ENCODE measurements at regions not wholly inside any gene's neighbourhood (a gene's known extent, or its start where the extent isn't known, plus 50 kb on each side); places are given as distances from the start of the nearest gene placed in this dataset.
"Not testable (repeated sequence)": the region's sequence is repeated elsewhere in the genome, so short reads cannot be mapped to it uniquely, and the experiment has no call there.

DNA sequence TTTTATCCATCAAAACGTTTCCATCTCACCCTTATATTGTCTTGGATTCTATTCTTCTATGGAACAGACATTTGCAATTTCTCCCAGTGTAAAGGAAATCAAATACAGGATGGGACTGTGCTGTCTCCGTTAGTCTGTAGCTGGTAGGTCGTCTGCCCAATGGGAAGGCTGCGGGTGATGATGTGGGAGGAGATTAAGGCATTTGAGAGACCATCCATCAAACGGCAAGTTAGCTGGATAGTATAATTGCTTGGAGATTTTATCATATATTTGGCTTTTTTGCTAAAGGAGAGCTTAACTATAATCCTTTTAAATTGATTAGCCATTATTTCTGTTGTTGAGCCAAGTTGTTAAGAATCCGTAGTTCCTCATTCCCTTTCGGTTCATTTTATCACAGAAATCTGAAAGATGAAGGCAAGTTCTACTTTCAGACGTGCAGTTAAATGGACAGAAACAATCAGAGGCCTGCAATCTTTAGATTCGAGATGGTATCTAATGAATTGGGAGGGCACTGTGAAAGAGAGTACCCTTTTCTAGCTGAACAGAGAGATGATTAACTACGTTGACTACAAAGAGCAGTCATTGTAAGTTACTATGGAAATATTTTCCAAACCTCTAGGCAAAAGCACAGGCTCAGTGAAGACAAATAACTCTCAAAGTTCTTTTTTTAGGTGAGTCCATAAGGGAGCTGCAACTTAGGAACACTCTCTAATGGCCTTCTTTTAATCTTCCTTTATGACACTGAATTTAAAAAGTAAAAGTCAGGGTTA lies 253.3 kb upstream of the KIAA1217 start:
- no peak for DNase-seq (ENCODE audit: low spot score)

DNA sequence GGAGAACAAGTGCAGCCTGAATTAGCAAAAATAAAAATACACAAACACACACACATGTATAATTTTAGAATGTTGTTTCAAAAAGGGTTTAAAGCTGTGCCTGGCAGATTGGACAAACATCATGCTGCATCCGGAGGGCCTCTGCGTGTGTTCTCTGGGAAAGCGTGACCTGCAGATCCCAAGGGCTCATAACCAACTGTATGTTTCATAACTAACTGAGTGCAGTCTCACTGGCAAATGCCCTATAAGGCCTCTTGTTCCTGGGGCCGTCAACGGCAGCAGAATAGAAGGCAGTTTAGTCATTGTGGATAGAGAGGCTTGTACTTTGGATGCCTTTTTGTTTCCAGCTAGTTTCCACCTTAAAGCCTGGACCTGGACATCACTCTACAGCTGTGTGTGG lies 243.8 kb upstream of the KIAA1217 start:
- DNase-seq (ENCODE audit: low spot score) = no peak

DNA sequence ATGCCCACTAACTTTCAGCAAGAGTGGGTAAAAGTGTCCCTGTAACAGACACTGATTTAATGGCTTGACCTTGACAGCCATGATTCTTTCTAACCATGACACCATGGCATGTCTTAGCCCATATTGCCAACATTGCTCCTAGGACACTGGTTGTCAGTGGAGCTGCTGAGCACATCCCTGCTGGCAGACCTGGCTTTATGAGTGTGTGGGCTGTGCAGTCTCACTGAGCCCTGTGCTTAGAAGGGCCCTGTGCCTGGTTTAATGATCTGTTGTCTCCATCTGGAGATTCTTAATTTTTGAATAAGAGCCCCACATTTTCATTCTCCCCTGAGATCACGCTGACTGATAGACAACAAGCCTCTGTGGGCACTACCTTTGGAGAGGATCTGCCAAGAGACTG lies 243.1 kb upstream of the KIAA1217 start:
- DNase-seq (ENCODE audit: low spot score) = no peak

DNA sequence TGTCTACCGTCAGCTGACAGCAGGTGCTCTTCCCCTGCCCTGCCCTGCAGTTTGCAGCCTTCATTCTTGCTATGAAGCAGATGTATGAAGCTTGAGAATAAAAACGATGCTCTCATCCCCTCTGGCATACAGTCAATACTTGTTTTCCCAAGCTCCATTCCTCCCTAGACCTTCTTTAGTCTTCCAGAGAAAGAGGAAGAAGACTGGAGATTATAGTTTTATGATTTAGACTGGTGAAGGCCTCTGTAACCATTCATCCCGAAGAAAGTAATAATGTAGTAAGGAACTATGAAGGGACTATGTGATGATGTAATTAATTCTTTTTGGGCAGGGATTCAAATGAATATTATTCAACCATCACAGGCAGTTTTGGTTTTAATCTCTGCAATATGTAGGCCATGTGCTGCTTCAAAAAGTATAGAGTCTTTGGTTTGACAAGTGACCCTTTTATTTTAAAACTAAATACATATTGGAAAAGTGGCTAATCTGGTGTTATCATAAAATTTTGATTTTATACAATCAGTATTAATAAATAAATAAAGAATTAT lies 242.4 kb upstream of the KIAA1217 start:
- DNase-seq (ENCODE audit: low spot score) = no peak

DNA sequence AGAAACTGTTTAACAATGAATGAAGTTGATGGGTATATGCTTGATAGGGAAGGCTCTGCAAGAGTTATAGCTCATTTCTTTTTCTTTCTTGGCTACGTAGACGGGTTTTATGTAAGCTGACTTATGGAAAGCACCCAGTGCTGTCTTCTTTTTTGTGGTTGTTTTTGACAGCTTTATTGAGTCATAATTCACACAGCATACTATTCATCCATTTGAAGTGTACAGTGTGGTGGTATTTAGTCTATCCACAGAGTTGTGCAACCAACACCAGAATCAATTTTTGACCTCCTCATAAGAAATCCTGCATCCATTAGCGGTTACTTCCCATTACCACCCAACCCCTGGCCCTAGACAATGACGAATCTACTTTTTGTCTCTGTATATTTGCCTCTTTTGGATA lies 240.6 kb upstream of the KIAA1217 start:
- DNase-seq (ENCODE audit: low spot score) = no peak

DNA sequence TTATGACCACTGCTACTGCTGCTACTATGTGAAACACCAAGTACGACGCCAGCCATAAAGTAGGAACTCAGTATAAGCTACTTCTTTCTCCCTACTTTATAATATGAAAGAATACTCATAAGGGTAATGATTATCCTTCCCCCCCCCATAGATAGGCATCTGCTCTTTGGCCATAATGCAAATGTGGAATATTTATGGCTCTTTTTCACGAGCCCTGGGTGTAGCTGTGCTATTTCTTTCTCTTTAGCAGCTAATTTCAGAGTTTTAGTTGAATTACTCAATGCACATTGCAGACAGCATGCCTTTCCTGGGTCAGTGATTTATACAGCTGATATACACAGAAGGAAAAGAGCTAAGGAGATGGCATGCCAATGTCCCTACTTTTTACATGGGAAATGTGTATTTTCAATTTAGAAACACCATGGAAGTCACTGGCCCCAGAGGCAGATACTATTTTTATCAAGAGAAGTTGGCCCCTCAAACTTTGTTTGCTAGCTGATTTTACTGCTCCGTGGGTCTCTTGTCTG lies 234.1 kb upstream of the KIAA1217 start:
- DNase-seq (ENCODE audit: low spot score) = no peak

DNA sequence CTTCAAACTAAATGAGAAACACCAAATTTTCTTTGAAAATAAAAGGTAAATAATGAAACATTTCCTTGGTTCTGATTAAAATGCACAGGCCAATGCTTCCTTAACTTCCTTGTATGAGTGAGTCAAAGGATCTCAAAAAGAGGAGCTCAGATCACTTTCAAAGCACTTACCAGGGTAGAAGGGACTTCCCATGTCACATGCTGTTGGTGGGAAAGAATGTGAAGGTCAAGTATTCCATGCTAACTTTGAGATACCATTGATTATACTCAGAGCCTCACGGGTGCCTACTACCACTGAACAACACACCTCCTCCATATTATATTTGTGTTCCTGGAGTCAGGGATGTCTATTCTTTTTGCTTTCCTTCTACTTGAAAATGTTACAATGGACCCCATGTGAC lies 233.5 kb upstream of the KIAA1217 start:
- DNase-seq (ENCODE audit: low spot score) = no peak

DNA sequence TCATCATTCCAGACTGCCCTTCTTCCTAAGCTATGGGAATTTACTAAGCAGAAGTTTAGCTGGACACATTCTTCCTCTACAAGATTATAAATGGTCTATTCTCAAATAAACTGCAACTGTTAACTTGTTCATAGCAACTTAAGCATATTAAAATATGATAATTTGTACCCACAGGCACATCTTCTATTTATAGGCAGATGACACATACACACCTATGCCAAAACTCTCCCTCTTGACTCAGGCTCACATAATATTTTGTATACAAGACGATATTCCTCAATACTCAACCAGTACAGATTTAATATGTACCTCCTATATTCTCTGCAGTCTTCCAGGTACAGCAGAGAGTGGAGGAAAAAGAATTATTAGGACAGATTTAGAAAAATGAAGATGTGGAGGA lies 232.7 kb upstream of the KIAA1217 start:
- DNase-seq (ENCODE audit: low spot score) = no peak

DNA sequence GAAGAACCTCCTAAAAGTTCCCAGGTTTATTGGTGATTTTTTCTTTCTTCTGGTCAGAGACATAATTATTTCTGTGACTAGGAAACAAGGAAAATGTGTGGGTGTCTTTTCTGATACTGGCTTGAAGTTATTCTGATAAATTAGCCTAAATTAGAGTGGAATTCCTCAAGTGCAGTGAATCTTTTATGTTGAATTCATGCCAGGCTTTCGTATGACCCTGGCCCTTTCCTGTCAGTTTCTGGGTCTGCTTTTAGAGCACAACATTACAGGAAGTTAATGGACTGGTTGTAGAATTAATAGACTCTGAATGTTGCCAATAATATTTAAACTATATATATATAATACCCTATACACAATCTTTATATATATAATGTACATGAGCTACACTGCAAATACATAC lies 230.6 kb upstream of the KIAA1217 start:
- DNase-seq (ENCODE audit: low spot score) = no peak

DNA sequence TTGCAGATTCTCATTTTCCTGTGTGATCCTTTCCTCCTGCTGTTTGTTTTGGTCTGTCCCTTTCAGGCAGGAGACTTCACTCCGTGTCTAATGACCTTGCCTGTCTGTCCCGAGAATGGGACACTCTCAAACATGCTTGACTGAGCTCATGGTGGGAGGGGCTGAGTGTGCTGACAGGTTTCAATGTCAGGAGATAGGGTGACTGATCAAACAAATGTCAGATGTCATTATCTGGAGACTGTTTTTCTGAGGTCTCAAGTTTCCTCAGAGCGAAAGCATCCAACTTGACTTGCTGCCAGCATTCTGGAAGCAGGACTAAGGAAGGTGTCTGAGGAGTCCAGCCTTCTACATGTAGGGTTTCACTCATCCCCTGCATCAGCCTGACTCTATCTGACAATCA lies 228.8 kb upstream of the KIAA1217 start:
- no peak for DNase-seq (ENCODE audit: low spot score)

DNA sequence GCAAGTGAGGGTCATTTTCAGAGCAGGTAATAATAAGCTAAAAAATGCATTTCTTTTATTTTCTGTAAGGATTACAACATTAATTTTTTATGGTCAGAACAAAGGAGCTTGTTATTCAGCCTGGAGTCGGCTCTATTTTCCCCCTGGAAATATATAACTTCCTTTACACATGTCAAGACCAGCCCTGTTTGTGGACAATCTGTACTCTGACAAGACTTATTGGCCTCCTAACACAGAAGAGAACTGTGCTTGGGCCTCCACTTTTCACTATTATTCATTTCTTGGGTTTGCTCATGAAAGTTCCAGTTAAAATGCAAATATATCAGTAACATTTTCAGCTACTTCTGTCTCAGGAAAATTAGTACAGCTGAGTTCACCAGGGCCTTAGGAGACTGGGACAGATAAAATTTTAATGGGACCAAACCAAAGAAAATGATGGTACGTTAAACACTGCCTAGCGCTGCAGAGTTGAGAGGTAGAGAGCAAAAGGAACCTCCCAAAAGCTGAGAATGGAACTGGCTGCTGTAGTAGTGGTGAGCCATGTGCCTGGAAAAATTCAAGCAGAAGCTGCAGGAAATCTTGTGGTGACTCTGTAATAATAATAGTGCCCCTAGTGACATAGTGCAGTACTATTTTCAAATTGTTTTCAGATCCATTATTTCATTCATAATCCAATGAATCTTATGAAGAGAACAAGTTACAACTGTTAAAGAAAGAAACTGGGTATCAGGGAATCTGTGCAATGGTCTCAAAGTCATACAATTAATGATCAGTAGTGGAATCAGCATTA lies 227.2 kb upstream of the KIAA1217 start:
- no peak for DNase-seq (ENCODE audit: low spot score)

DNA sequence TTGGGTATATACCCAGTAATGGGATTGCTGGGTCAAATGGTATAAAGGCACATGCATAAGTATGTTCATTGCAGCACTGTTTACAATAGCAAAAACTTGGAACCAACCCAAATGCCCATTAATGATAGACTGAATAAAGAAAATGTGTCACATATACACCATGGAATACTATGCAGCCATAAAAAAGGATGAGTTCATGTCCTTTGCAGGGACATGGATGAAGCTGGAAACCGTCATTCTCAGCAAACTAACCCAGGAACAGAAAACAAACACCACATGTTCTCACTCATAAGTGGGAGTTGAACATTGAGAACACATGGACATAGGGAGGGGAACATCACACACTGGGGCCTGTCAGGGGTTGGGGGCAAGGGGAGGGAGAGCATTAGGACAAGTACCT lies 224.5 kb upstream of the KIAA1217 start:
- DNase-seq (ENCODE audit: low spot score) = not testable (repeated sequence)

DNA sequence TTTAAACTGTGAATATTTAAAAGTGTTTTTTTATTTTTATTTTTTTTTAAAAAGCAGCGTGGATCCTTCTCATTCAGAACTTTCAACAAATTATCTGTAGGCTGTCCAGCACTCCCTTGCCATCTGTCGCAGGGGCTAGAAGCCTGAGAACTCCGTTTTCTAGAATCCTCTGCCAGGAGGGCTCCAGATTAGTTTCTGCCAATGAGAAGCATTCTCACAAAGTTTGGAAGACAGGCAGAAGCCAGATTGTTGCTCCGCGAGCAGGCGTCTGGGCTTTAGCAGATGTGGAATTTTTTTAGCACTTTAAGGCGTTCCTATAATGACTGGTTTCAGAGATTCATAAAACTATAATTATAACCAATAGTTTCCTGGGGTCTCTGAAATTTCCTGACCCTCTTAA lies 220.9 kb upstream of the KIAA1217 start:
- no peak for DNase-seq (ENCODE audit: low spot score)

DNA sequence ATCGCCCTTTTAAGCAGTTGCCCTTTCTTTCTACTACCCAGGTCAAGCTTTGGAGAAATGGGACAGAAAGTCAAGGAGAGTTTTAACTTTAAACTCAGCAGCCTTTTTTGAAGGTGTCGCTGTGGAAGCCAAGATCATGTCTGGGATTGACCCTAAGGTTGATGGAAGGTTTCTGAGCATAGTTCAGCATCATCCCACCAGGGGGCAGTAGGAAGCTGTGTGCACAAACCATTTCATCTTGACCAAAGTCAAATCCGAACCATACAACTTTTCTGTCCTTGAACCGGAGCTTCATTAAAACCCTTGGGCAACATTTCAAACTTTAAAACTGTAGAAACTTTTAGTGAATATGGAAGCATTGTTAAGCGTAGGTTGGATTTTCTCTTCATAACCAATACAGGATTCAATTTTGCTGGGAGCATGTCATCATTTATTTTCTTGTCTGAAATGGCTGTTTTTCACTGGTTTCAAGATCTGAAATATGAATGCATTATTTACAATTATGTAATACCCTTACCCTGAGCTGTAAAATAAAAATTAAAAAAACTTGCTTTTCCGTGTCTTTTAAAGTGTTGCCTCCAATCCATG lies 214.4 kb upstream of the KIAA1217 start:
- peak; percentile 9 for DNase-seq (ENCODE audit: low spot score)

DNA sequence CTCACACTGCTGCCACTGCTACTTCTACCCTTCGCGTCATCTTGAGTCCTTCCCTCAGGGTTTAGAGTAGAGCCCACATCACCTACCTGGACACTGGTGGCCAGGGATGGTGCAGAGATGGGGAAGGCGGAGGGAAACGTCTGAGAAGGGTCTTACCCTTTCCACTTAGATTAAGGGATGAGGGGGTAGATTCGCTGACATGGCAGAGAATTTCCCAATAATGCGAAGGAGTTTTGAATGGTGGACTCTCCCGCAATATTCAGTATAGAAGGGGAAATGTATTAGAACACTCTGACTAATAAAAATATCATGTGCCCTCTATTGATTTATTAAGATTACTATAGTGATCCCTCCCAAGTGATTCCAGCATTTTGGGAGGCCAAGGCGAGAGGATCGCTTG lies 209.5 kb upstream of the KIAA1217 start:
- no peak for DNase-seq (ENCODE audit: low spot score)

DNA sequence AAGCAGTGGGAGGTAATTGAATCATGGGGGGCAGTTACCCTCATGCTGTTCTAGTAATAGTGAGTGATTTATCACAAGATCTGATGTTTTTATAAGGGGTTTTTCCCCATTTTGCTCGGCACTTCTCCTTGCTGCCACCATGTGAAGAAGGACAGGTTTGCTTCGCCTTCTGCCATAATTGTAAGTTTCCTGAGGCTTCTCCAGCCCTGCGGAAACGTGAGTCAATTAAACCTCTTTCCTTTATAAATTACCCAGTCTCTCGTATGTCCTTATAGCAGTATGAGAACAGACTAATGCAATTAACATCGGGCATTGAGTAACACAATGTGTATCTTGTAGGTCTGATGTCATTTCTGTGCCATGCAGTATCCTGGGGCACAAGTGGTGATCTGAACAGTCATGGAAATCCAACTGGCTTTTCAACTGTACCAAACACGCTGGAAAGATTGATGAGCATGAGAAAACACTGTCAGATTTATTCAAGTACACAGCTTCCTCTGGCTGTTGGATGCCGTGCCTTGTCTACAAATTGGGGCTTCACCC lies 208.6 kb upstream of the KIAA1217 start:
- no peak for DNase-seq (ENCODE audit: low spot score)

DNA sequence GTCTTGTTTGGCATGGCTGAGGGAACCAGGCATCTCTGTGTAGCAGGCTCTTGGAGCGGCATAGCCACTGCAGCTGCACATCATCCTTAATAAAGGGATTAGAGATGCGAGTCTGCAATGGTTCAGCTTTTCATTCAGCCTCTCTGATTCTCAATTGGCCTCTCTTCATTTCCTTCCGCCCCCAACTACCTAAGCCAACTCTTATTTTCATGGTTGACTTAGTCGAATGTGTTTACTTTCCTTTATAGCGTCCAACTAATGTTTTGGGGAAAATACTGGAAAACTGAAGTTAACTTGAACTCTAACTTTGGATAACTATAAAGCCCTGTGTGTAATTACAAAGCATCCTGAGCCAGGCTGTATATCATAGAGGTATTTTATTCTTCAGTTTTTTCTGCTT lies 202.2 kb upstream of the KIAA1217 start:
- no peak for DNase-seq (ENCODE audit: low spot score)

DNA sequence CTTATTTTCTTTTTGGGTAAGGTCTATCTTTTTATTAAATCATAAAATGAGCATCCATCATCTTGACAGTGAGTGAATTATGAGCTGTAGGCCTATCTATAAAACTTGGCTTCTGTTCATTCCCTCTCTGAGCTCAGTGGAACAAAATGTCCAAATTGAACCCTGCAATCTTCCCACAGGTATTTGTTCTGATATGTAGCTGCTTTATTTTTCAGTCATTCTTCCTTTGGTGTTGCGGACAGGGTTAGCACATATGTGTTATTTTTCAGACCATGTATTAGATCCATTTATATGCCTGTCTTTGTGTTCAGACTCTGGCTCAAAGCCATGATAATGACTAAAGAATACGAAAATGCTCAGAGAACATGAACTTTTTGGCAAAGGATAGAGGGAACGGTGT lies 201.6 kb upstream of the KIAA1217 start:
- DNase-seq (ENCODE audit: low spot score) = no peak

DNA sequence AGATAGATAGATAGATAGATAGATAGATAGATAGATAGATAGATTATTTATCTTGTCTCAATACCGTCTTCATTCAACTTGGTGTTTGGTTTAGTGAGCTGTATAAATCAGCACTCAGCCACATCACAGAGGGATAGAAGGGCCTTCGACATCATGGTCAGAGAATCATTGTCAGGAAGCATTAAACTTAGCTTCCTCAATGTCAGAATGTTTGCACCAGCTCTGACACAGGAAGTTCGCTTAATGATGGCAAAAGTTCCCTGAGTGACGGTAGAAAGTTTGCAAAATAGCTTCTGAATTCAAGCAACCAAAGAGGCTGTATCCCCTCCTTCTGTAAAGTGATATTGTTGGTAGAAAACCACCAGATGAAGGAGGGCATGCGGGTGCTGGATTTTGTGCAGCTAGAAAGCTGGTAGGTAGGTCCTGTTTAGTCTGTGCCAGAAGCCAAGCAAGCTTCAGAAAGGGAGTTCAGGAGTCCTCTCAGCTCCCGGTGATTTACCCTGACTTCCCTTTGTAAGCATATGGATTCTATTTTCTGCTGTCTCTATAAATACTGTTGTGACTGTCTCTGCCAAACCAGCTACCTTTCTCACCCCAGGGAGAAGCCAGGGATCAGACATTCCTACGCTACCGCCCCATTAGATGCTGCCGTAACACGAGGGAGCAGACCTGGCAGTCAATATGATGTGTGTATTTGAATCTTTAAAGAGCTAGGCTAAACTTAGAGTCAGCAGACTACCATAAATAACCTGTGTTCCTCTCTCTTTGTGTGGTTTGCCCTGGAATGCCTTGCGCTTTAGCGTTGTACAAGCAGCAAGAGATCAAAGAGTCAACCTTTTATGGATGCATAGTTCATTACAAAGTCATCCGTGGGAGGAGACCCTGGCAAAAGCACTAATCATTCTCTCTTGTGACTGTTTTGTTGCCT lies 200.5 kb upstream of the KIAA1217 start:
- DNase-seq (ENCODE audit: low spot score) = no peak

DNA sequence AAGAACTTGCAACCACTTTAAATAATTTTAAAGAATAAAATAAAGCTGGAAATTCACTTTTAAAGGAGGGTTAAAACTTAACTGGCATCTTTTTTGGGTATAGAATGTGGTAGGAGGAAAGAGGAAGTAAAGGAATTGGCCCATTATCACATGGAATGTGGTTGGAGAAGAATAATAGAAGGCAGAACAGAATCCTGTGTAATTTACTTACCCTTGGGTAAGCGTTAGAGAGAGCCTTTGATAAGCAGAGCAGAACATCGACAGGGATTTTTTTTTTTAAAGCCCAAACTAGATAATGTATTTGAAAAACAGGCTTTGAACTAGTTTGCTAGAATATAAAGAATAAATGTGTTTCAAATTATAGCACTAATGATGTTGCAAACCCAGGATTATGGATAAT lies 199.8 kb upstream of the KIAA1217 start:
- DNase-seq (ENCODE audit: low spot score) = no peak

DNA sequence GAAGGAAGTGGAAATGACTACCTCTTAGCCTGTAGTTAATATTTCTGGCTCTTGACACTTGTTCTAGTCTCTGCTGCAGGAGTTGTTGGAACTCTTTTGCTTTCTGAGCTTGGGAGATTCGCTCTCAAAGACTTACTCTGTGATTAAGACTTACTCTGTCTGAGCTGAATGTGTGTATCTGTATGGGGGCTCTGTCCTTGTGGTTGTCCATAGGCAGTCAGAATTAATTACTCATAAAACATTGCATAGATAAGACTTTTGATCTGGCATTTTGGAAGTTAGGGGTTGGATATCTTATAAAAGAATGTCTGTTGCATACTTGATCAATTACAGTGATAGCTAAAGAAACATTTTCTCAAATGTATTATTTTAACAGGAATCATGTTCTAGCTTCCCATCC lies 199.2 kb upstream of the KIAA1217 start:
- no peak for DNase-seq (ENCODE audit: low spot score)
